ENCODE measurements at regions not wholly inside any gene's neighbourhood (a gene's known extent, or its start where the extent isn't known, plus 50 kb on each side); places are given as distances from the start of the nearest gene placed in this dataset.

GRCh38 chr1:82371844-82372498, 571.2 kb downstream of the ADGRL2 start:
- TF ChIP-seq POLR2AphosphoS5 (IDR thresholded peaks at IDR 0.05; ENCODE audit: borderline replicate concordance, low read depth, low read length) (no peak), EZH2 (IDR thresholded peaks at IDR 0.05) (no peak)

All from SK-N-MC (cell line).